NOMO-1 (cell line): ENCODE measurements at regions not wholly inside any gene's neighbourhood (a gene's known extent, or its start where the extent isn't known, plus 50 kb on each side); places are given as distances from the start of the nearest gene placed in this dataset.
"Not testable (repeated sequence)": the region's sequence is repeated elsewhere in the genome, so short reads cannot be mapped to it uniquely, and the experiment has no call there.

ENCODE experiments used
- DNase-seq, 2 experiments: peaks; one replicate each; lab custom pipeline; 2025; ENCODE audit not compliant: unreplicated experiment in 2 of 2; lab: John Stamatoyannopoulos, UW

GRCh38 chr1:48089356-48089891 is 92.2 kb upstream of the TRABD2B start:
- no peak for DNase-seq

- no peak for DNase-seq
These were observed 87.6 kb upstream of the TRABD2B start for GRCh38 chr1:48084826-48085225.

- DNase-seq = no peak
These were observed 85.2 kb upstream of the TRABD2B start for GRCh38 chr1:48082271-48082962.

GRCh38 chr1:48080331-48081255 is 83.4 kb upstream of the TRABD2B start:
- no peak for DNase-seq

- DNase-seq = no peak
These were observed 81.9 kb upstream of the TRABD2B start for GRCh38 chr1:48079096-48079495.

GRCh38 chr1:48077795-48078222 is 80.6 kb upstream of the TRABD2B start:
- no peak for DNase-seq

- DNase-seq = no peak
These were observed 78.8 kb upstream of the TRABD2B start for GRCh38 chr1:48076017-48076416.

- DNase-seq = no peak
These were observed 76.8 kb upstream of the TRABD2B start for GRCh38 chr1:48073798-48074530.

- no peak for DNase-seq
These were observed 74.3 kb upstream of the TRABD2B start for GRCh38 chr1:48071513-48071912.

- no peak for DNase-seq
These were observed 73.2 kb upstream of the TRABD2B start for GRCh38 chr1:48070396-48070750.

GRCh38 chr1:48069662-48070395 is 72.6 kb upstream of the TRABD2B start:
- DNase-seq = no peak

- DNase-seq = no peak
These were observed 71.0 kb upstream of the TRABD2B start for GRCh38 chr1:48068206-48068605.

GRCh38 chr1:48066936-48067335 is 69.8 kb upstream of the TRABD2B start:
- no peak for DNase-seq

- not testable (repeated sequence) for DNase-seq
These were observed 67.5 kb upstream of the TRABD2B start for GRCh38 chr1:48064693-48065092.

- no peak for DNase-seq
These were observed 65.2 kb upstream of the TRABD2B start for GRCh38 chr1:48062353-48062752.

GRCh38 chr1:48061162-48062136 is 64.3 kb upstream of the TRABD2B start:
- DNase-seq = peak; percentile 82 to 83

GRCh38 chr1:48059289-48059688 is 62.1 kb upstream of the TRABD2B start:
- no peak for DNase-seq

- DNase-seq = no peak
These were observed 61.2 kb upstream of the TRABD2B start for GRCh38 chr1:48058135-48059025.
